Endothelial cell of umbilical vein (primary cell): ENCODE measurements at regions not wholly inside any gene's neighbourhood (a gene's known extent, or its start where the extent isn't known, plus 50 kb on each side); places are given as distances from the start of the nearest gene placed in this dataset.

Source experiments
- BruUV-seq: library from RNA; stranded (reverse); fragments of 400-500 nt; replicated peaks from 2 replicates; lab custom pipeline; 2021; lab: Mats Ljungman, UMichigan
- CTCF ChIA-PET: fragments of 300-600, 350-600 bp; sonication (Branson Sonifier 250); formaldehyde crosslinking; loops from one replicate; lab custom pipeline; 2021; ENCODE audit warnings: antibody characterized with exemption, inconsistent platforms; lab: Charles Lee
- POLR2A ChIA-PET: fragments of 300-600, 350-600 bp; sonication (Branson Sonifier 250); formaldehyde crosslinking; loops from one replicate; lab custom pipeline; 2021; ENCODE audit warnings: antibody characterized with exemption, inconsistent platforms; lab: Charles Lee
- DNase-seq: peaks from one replicate; pipeline ENCODE4 v3.0.0-alpha.2; 2011; ENCODE audit warnings: low read depth, low spot score
- FAIRE-seq: peaks from 2 replicates; lab custom pipeline; 2011; peaks lifted over from hg19 to GRCh38; lab: Jason Lieb, UNC
- H2AFZ ChIP-seq: 2 replicates; pipeline ENCODE4 v1.6.0; 2012; ENCODE audit warnings: low read depth, low read length, control low read depth, inconsistent platforms
- H3K27ac ChIP-seq: 2 replicates; pipeline ENCODE4 v1.5.1; 2011; ENCODE audit warnings: low read depth, mild to moderate bottlenecking, control low read depth, low read length, moderate library complexity; ENCODE audit not compliant: insufficient read depth
- H3K27me3 ChIP-seq, 2 experiments: 2 replicates each; pipeline versions ENCODE4 v1.6.0 to v1.6.1; 2011; ENCODE audit warnings: low read length in 2 of 2, mixed read lengths in 1 of 2; ENCODE audit not compliant: control insufficient read depth in 2 of 2, insufficient read depth in 2 of 2
- H3K36me3 ChIP-seq, 2 experiments: 2 replicates in 1 of 2; 3 replicates in 1 of 2; pipeline ENCODE4 v1.5.1; 2011; ENCODE audit warnings: low read length in 2 of 2, mild to moderate bottlenecking in 1 of 2, moderate library complexity in 1 of 2; ENCODE audit not compliant: control insufficient read depth in 2 of 2, insufficient read depth in 2 of 2; ENCODE audit errors: extremely low read depth in 1 of 2
- H3K4me1 ChIP-seq: 3 replicates; pipeline ENCODE4 v1.5.1; 2011; ENCODE audit warnings: mild to moderate bottlenecking, low read length; ENCODE audit not compliant: control insufficient read depth, insufficient read depth; ENCODE audit errors: extremely low read depth
- H3K4me2 ChIP-seq: 2 replicates; pipeline ENCODE4 v1.6.1; 2011; ENCODE audit warnings: low read length, control low read depth, mixed read lengths; ENCODE audit not compliant: insufficient read depth
- H3K4me3 ChIP-seq, 3 experiments: fragments of 200-600 bp in 1 of 3; sonication (generic), shearing (Covaris generic) in 1 of 3; replicated peaks in 1 of 3; 2 replicates each; pipeline ENCODE4 v1.5.1; 2011 to 2016; ENCODE audit warnings: control low read depth in 3 of 3, low read length in 3 of 3, mild to moderate bottlenecking in 2 of 3, inconsistent platforms in 1 of 3, low read depth in 1 of 3, moderate library complexity in 1 of 3; ENCODE audit not compliant: insufficient read depth in 1 of 3
- H3K79me2 ChIP-seq: 2 replicates; pipeline ENCODE4 v1.6.0; 2012; ENCODE audit warnings: low read length, inconsistent platforms; ENCODE audit not compliant: control insufficient read depth, insufficient read depth
- H3K9ac ChIP-seq: replicated peaks from 2 replicates; pipeline ENCODE3; 2011; ENCODE audit warnings: low read length, control low read depth; ENCODE audit not compliant: insufficient read depth; ENCODE audit errors: extremely low read depth
- H3K9me1 ChIP-seq: replicated peaks from 3 replicates; pipeline ENCODE4 v1.6.0; 2011; ENCODE audit warnings: mild to moderate bottlenecking, low read length; ENCODE audit not compliant: control insufficient read depth, insufficient read depth; ENCODE audit errors: extremely low read depth
- H3K9me3 ChIP-seq: replicated peaks from 2 replicates; pipeline ENCODE4 v1.5.1; 2012; ENCODE audit warnings: low read length, inconsistent platforms; ENCODE audit not compliant: control insufficient read depth, insufficient read depth
- H4K20me1 ChIP-seq: replicated peaks from 2 replicates; pipeline ENCODE3; 2011; ENCODE audit warnings: mild to moderate bottlenecking, low read length; ENCODE audit not compliant: control insufficient read depth, insufficient read depth; ENCODE audit errors: extremely low read depth
- EZH2 ChIP-seq: IDR thresholded peaks from 2 replicates; pipeline ENCODE4 v1.6.1; 2012; ENCODE audit warnings: borderline replicate concordance, low read depth, mild to moderate bottlenecking, moderate library complexity, low read length, inconsistent platforms; ENCODE audit not compliant: severe bottlenecking
- FOS ChIP-seq: IDR thresholded peaks from 2 replicates; pipeline ENCODE4 v1.6.1; 2011; ENCODE audit warnings: mild to moderate bottlenecking, low read length, moderate library complexity, borderline replicate concordance; ENCODE audit not compliant: insufficient read depth
- GATA2 ChIP-seq: IDR thresholded peaks from 2 replicates; pipeline ENCODE4 v1.7.0; 2011; ENCODE audit warnings: low read depth, mild to moderate bottlenecking, moderate library complexity, mixed read lengths, low read length; ENCODE audit not compliant: insufficient read length, insufficient read depth
- JUN ChIP-seq: IDR thresholded peaks from 2 replicates; pipeline ENCODE4 v1.6.1; 2011; ENCODE audit warnings: borderline replicate concordance, low read depth; ENCODE audit not compliant: insufficient read length, insufficient read depth
- MYC ChIP-seq: IDR thresholded peaks from one replicate; pipeline ENCODE4 v1.6.1; 2011; ENCODE audit warnings: mild to moderate bottlenecking, low read depth, low read length
- POLR2A ChIP-seq: IDR thresholded peaks from 2 replicates; pipeline ENCODE4 v1.6.1; 2012; ENCODE audit warnings: low read depth, mild to moderate bottlenecking, control low read depth, low read length
- POLR2AphosphoS5 ChIP-seq: IDR thresholded peaks from 2 replicates; pipeline ENCODE4 v1.6.1; 2012; ENCODE audit warnings: low read depth, mild to moderate bottlenecking, control low read depth, low read length, moderate library complexity; ENCODE audit not compliant: insufficient read depth
- dilution Hi-C: fragments of 300-500 bp; cut with MboI; formaldehyde crosslinking; loops from one replicate; pipeline ENCODE4 v1.15.0; 2019; ENCODE audit warnings: low sequenced_read_pairs; ENCODE audit not compliant: extremely low pct_ligation_motif_present
- intact Hi-C: fragments of 100-400 bp; cut with micrococcal nuclease; formaldehyde crosslinking; loops from one replicate; pipeline ENCODE4 v1.10.0; 2022
- TF ChIP-seq, protein P1 (sequence below), 2 donors: IDR thresholded peaks; 1 replicate in 1 of 2; 2 replicates in 1 of 2; pipeline ENCODE4 v1.5.1; 2011; ENCODE audit warnings: low read length in 2 of 2, mild to moderate bottlenecking in 2 of 2, moderate library complexity in 2 of 2, control low read depth in 1 of 2, inconsistent platforms in 1 of 2, low read depth in 1 of 2; ENCODE audit not compliant: insufficient read depth in 1 of 2; ENCODE audit errors: extremely low read depth in 1 of 2
- TF ChIP-seq, protein P2 (sequence below): IDR thresholded peaks from 2 replicates; pipeline ENCODE4 v1.6.1; 2011; ENCODE audit not compliant: insufficient read depth, insufficient read length

DNA sequence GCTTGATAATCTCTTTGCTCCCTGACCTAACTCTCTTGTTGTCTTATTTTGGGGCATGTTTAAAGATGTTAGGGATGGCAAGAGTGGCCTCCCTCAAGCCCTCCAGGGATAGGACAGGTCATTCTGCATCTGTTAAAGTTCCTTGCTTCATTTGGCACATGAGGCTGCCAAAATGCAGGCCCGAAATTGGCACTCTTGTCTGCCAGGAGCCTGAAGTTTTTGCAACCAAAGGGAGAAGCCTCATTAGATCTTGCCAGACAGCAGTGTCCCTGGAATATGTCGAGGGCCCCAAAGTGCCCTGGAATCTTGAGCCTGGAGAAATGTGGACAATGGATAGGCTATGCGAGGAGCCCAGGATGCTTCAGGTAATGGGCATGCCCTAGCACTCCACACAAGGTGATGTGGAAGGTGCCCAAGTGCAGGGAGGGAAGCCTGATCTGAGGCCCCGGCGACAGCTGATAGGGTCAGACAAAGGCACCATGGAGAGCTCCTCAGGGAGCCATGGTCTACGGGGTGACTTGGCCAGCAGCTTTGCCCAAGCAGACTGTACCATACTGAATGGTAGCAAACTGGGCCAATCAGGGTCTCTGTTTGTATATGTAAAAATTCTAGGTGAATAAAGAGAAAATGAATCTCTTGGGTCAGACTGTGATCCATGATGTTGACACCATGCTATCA, 173.0 kb upstream of the WSCD2 start:
- H3K36me3 ChIP-seq, result no peaks in the 10 kb centered on the region
- intact Hi-C loops, result no loop called here
- POLR2A ChIA-PET, result no interaction called here
- H3K9ac ChIP-seq, result no peak overlapping the region
- TF ChIP-seq EZH2 (no peak), MYC (no peak), GATA2 (no peak), POLR2AphosphoS5 (no peak), POLR2A (no peak), JUN (no peak), FOS (no peak)
- TF ChIP-seq, protein P1, sequence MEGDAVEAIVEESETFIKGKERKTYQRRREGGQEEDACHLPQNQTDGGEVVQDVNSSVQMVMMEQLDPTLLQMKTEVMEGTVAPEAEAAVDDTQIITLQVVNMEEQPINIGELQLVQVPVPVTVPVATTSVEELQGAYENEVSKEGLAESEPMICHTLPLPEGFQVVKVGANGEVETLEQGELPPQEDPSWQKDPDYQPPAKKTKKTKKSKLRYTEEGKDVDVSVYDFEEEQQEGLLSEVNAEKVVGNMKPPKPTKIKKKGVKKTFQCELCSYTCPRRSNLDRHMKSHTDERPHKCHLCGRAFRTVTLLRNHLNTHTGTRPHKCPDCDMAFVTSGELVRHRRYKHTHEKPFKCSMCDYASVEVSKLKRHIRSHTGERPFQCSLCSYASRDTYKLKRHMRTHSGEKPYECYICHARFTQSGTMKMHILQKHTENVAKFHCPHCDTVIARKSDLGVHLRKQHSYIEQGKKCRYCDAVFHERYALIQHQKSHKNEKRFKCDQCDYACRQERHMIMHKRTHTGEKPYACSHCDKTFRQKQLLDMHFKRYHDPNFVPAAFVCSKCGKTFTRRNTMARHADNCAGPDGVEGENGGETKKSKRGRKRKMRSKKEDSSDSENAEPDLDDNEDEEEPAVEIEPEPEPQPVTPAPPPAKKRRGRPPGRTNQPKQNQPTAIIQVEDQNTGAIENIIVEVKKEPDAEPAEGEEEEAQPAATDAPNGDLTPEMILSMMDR (IDR thresholded peaks at IDR 0.05; ENCODE audit: extremely low read depth in 1 of 2, insufficient read depth in 1 of 2, low read depth in 1 of 2, low read length in 2 of 2), result no peak
- TF ChIP-seq, protein P2, sequence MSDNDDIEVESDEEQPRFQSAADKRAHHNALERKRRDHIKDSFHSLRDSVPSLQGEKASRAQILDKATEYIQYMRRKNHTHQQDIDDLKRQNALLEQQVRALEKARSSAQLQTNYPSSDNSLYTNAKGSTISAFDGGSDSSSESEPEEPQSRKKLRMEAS, result no peak
- DNase-seq (no peak), FAIRE-seq (no peak)
- H3K79me2 ChIP-seq, result no peaks in the 10 kb centered on the region
- H4K20me1 ChIP-seq, result no peaks in the 10 kb centered on the region
- CTCF ChIA-PET, result no interaction called here
- no peaks in the 10 kb centered on the region for H3K4me1 ChIP-seq
- no peak overlapping the region for H3K4me3 ChIP-seq
- H3K9me1 ChIP-seq, result no peaks in the 10 kb centered on the region
- no TSS peak for BruUV-seq
- H3K27ac ChIP-seq, result no peak overlapping the region
- no peak overlapping the region for H3K4me2 ChIP-seq
- H3K9me3 ChIP-seq, result no peaks in the 10 kb centered on the region
- H2AFZ ChIP-seq, result no peak overlapping the region
- H3K27me3 ChIP-seq, result no peaks in the 10 kb centered on the region
- dilution Hi-C loops, result no loop called here
